DOHH2 (cell line): ENCODE measurements at regions not wholly inside any gene's neighbourhood (a gene's known extent, or its start where the extent isn't known, plus 50 kb on each side); places are given as distances from the start of the nearest gene placed in this dataset.

Experiments used
- H3F3A ChIP-seq: fragments of 200-600 bp; sonication (generic), shearing (Covaris generic); 2 replicates; pipeline ENCODE4 v1.6.0; 2016; ENCODE audit warnings: antibody characterized with exemption, mild to moderate bottlenecking; ENCODE audit not compliant: control insufficient read depth, insufficient read depth
- H3K27ac ChIP-seq: fragments of 200-600 bp; sonication (generic); 2 replicates; pipeline ENCODE4 v1.5.1; 2014; ENCODE audit warnings: low read depth, mild to moderate bottlenecking, low read length, moderate library complexity
- H3K27me3 ChIP-seq: fragments of 200-600 bp; sonication (generic); 2 replicates; pipeline ENCODE4 v1.6.1; 2014; ENCODE audit warnings: mild to moderate bottlenecking, low read length, mixed read lengths; ENCODE audit not compliant: control insufficient read depth
- H3K36me3 ChIP-seq: fragments of 200-600 bp; sonication (generic); 2 replicates; pipeline ENCODE4 v1.6.1; 2014; ENCODE audit warnings: mild to moderate bottlenecking, low read length, moderate library complexity, mixed read lengths; ENCODE audit not compliant: control insufficient read depth
- H3K4me1 ChIP-seq: fragments of 200-600 bp; sonication (generic); 2 replicates; pipeline ENCODE4 v1.6.1; 2014; ENCODE audit warnings: mild to moderate bottlenecking, low read length, mixed read lengths; ENCODE audit not compliant: control insufficient read depth
- H3K4me2 ChIP-seq: fragments of 200-600 bp; sonication (generic); 2 replicates; pipeline ENCODE4 v1.6.0; 2014; ENCODE audit warnings: mild to moderate bottlenecking, low read length, moderate library complexity
- H3K4me3 ChIP-seq: fragments of 200-600 bp; sonication (generic); 2 replicates; pipeline ENCODE4 v1.5.1; 2014; ENCODE audit warnings: mild to moderate bottlenecking, low read length, mixed read lengths
- H3K79me2 ChIP-seq: fragments of 200-600 bp; sonication (generic); 2 replicates; pipeline ENCODE4 v1.6.1; 2014; ENCODE audit warnings: mild to moderate bottlenecking, low read length, mixed read lengths; ENCODE audit not compliant: control insufficient read depth
- H3K9me2 ChIP-seq: fragments of 200-600 bp; sonication (generic); replicated peaks from 2 replicates; pipeline ENCODE4 v1.6.1; 2014; ENCODE audit warnings: mild to moderate bottlenecking, low read length, mixed read lengths; ENCODE audit not compliant: control insufficient read depth
- H3K9me3 ChIP-seq: fragments of 200-600 bp; sonication (generic); 2 replicates; pipeline ENCODE4 v1.6.1; 2014; ENCODE audit warnings: antibody characterized with exemption, low read length, mixed read lengths; ENCODE audit not compliant: control insufficient read depth, insufficient read depth
- H4K20me1 ChIP-seq: fragments of 200-600 bp; sonication (generic); 2 replicates; pipeline ENCODE4 v1.6.0; 2014; ENCODE audit warnings: low read depth, mild to moderate bottlenecking, antibody characterized with exemption, low read length, moderate library complexity; ENCODE audit not compliant: control insufficient read depth, insufficient read depth
- EZH2phosphoT487 ChIP-seq: fragments of 200-600 bp; sonication (generic); IDR thresholded peaks from 2 replicates; pipeline ENCODE4 v1.6.1; 2017; ENCODE audit warnings: borderline replicate concordance, mild to moderate bottlenecking, antibody characterized with exemption, low read length, moderate library complexity, mixed read lengths
- TF ChIP-seq, protein P1 (sequence below): fragments of 200-600 bp; sonication (generic); IDR thresholded peaks from one replicate; pipeline ENCODE4 v1.5.1; 2014; ENCODE audit warnings: antibody characterized with exemption, mild to moderate bottlenecking, low read depth, low read length; ENCODE audit not compliant: poor library complexity, severe bottlenecking

DNA sequence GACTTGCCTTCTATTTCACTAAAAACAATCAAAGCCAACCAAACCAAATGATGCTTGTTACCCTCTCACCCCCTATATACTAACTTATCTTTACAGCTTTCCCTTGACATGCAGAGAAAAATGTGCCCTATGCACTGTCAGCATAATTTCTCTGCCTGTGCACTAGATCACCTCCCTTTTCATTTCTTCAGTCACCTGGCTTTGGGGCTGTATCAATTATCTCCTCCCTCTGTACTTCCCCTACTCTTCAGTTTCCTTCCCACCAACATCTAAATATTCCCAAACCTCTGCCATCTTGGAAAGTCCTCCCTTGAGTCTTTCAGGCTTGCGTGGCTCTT lies 103.5 kb upstream of the TAPT1 start:
- no peaks in the 10 kb centered on the region for H4K20me1 ChIP-seq
- no peaks in the 10 kb centered on the region for H3K36me3 ChIP-seq
- H3K79me2 ChIP-seq: no peaks in the 10 kb centered on the region
- no peak for TF ChIP-seq EZH2phosphoT487
- TF ChIP-seq, protein P1, sequence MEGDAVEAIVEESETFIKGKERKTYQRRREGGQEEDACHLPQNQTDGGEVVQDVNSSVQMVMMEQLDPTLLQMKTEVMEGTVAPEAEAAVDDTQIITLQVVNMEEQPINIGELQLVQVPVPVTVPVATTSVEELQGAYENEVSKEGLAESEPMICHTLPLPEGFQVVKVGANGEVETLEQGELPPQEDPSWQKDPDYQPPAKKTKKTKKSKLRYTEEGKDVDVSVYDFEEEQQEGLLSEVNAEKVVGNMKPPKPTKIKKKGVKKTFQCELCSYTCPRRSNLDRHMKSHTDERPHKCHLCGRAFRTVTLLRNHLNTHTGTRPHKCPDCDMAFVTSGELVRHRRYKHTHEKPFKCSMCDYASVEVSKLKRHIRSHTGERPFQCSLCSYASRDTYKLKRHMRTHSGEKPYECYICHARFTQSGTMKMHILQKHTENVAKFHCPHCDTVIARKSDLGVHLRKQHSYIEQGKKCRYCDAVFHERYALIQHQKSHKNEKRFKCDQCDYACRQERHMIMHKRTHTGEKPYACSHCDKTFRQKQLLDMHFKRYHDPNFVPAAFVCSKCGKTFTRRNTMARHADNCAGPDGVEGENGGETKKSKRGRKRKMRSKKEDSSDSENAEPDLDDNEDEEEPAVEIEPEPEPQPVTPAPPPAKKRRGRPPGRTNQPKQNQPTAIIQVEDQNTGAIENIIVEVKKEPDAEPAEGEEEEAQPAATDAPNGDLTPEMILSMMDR: no peak
- H3K27me3 ChIP-seq: no peaks in the 10 kb centered on the region
- no peak overlapping the region for H3K4me3 ChIP-seq
- no peak overlapping the region for H3K27ac ChIP-seq
- H3K4me1 ChIP-seq: no peaks in the 10 kb centered on the region
- no peaks in the 10 kb centered on the region for H3F3A ChIP-seq
- H3K9me2 ChIP-seq: no peaks in the 10 kb centered on the region
- H3K9me3 ChIP-seq: no peaks in the 10 kb centered on the region
- H3K4me2 ChIP-seq: no peak overlapping the region

DNA sequence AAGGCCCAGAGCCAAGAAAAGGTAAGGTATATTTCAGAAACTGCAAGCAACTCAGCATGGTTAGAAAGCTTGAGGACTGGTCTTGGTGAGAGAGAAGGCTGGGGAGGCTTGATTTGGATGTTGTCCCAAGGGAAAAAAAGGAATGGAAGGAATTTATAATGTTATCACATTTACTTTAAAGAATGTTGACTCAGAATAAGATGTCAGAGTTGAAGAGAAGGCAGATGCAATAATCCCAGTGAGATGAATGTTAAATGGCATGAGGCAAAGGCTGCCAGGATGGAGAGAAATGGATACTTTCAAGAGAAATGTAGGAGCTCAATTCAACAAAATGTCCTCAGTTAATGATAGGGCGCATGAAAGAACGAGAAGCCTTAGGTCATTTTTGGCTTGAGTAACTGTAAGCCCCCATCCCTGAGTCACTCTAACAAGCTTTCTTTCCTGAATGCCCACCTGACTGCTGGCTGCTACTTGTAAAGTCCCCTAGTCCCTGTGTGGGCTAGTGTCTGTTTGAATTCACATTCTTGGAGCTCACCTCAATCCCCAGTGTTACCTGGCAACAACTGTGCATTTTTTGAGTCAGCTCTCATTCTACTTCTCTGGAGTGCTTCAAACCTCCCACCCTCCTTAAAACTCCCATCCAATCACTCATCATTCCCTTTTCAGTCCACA lies 103.0 kb upstream of the TAPT1 start:
- no peak overlapping the region for H3K27ac ChIP-seq
- no peaks in the 10 kb centered on the region for H3F3A ChIP-seq
- no peaks in the 10 kb centered on the region for H3K36me3 ChIP-seq
- no peaks in the 10 kb centered on the region for H3K9me3 ChIP-seq
- H3K4me1 ChIP-seq: no peaks in the 10 kb centered on the region
- TF ChIP-seq EZH2phosphoT487: no peak
- TF ChIP-seq, protein P1: no peak
- H3K4me3 ChIP-seq: no peak overlapping the region
- H4K20me1 ChIP-seq: no peaks in the 10 kb centered on the region
- H3K9me2 ChIP-seq: no peaks in the 10 kb centered on the region
- no peaks in the 10 kb centered on the region for H3K79me2 ChIP-seq
- no peak overlapping the region for H3K4me2 ChIP-seq
- no peaks in the 10 kb centered on the region for H3K27me3 ChIP-seq

DNA sequence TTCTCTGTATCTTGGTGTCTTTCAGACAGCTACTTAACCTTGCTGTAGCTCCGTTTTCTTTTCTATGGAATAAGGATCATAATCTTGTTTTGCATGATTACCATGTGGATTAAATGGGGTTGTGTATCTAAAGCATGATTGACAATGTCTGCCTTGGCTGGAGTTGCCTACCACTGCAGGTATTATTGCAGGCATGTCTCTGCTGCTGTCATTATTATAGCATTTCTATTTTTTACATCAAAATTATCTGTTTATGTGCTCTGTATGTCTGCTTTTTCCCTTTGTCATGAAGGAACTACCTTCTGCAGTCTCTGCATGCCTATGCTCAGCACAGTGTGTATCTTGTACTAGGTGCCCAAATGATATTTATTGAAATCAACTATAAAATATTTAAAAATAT lies 95.9 kb upstream of the TAPT1 start:
- Histone ChIP-seq H3K4me2 (no peak overlapping the region), H3K4me1 (no peaks in the 10 kb centered on the region), H3K4me3 (no peak overlapping the region), H3K9me3 (no peaks in the 10 kb centered on the region), H3F3A (no peaks in the 10 kb centered on the region), H3K36me3 (no peaks in the 10 kb centered on the region), H3K27me3 (no peaks in the 10 kb centered on the region), H3K79me2 (no peaks in the 10 kb centered on the region), H3K9me2 (no peaks in the 10 kb centered on the region), H4K20me1 (no peaks in the 10 kb centered on the region), H3K27ac (no peak overlapping the region)
- TF ChIP-seq EZH2phosphoT487: no peak
- TF ChIP-seq, protein P1: no peak
